NCI-H2107 treated with DMSO at 0.1 percent for 48 hours (cell line): ENCODE measurements at regions not wholly inside any gene's neighbourhood (a gene's known extent, or its start where the extent isn't known, plus 50 kb on each side); places are given as distances from the start of the nearest gene placed in this dataset.
"Not testable (repeated sequence)": the region's sequence is repeated elsewhere in the genome, so short reads cannot be mapped to it uniquely, and the experiment has no call there.

ENCODE experiments used
- DNase-seq: peaks from one replicate; lab custom pipeline; 2025; ENCODE audit not compliant: unreplicated experiment; lab: John Stamatoyannopoulos, UW

GRCh38 chr4:150021483-150021882, 56.8 kb upstream of the DCLK2 start:
- DNase-seq, result no peak

DNA sequence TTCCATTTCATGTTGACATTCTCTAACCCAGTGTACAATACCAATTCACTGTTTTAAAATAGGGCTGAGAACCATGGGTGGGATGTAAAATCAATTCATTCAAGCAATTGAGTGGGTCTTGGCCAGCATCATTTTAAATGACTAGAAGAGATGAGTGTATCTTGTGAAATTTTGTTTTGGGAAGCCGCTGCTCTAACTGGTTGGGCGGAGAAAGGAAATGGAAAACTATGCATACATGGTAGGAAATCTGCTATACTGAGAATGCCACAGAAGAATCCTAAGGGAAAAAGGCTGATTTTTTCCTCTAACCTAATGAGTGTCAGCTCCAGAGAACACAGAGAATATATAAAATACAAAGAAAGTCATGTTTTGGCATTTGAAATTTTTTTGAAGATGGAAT, 54.8 kb upstream of the DCLK2 start:
- DNase-seq, result no peak

DNA sequence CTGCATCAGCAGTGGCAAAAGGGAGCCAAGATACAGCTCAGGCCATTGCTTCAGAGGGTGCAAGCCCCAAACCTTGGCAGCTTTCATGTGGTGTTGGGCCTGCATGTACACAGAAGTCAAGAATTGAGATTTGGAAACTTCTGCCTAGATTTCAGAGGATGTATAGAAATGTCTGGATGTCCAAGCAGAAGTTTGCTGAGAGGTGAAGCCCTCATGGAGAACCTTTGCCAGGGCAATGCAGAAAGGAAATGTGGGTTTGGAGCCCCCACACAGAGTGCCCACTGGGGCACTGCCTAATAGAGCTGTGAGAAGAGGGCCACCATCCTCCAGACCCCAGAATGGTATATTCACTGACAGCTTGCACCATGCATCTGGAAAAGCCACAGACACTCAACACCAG, 51.3 kb upstream of the DCLK2 start:
- DNase-seq, result not testable (repeated sequence)
